CD14-positive monocyte (primary cell): ENCODE measurements at regions not wholly inside any gene's neighbourhood (a gene's known extent, or its start where the extent isn't known, plus 50 kb on each side); places are given as distances from the start of the nearest gene placed in this dataset.

Experiments
- DNase-seq, 3 donors: peaks; one replicate each; pipeline ENCODE4 v3.0.0-alpha.2; 2011 to 2022
- H2AFZ ChIP-seq: 2 replicates; pipeline ENCODE4 v1.6.0; 2012; ENCODE audit warnings: mild to moderate bottlenecking, low read depth, low read length, inconsistent platforms; ENCODE audit not compliant: insufficient read depth, poor library complexity, severe bottlenecking
- H3K27ac ChIP-seq, 2 donors: 1 replicate in 1 of 2; 2 replicates in 1 of 2; pipeline ENCODE4 v1.5.1; 2012 to 2013; ENCODE audit warnings: low read length in 2 of 2, control low read depth in 1 of 2, inconsistent platforms in 1 of 2, low read depth in 1 of 2, mild to moderate bottlenecking in 1 of 2
- H3K27me3 ChIP-seq, 2 donors: one replicate each; pipeline versions ENCODE4 v1.6.0 to v1.6.1; 2011 to 2013; ENCODE audit warnings: low read length in 2 of 2; ENCODE audit not compliant: control insufficient read depth in 2 of 2, insufficient read depth in 2 of 2
- H3K36me3 ChIP-seq, 2 donors: replicated peaks in 1 of 2; 1 replicate in 1 of 2; 2 replicates in 1 of 2; pipeline versions ENCODE4 v1.5.1 to v1.6.1; 2012 to 2013; ENCODE audit warnings: low read length in 2 of 2, control low read depth in 1 of 2, inconsistent platforms in 1 of 2, mild to moderate bottlenecking in 1 of 2; ENCODE audit not compliant: insufficient read depth in 2 of 2, control insufficient read depth in 1 of 2
- H3K4me1 ChIP-seq, 2 donors: 1 replicate in 1 of 2; 2 replicates in 1 of 2; pipeline versions ENCODE4 v1.5.1 to v1.6.1; 2012 to 2013; ENCODE audit warnings: low read length in 2 of 2, control low read depth in 1 of 2, inconsistent platforms in 1 of 2, mild to moderate bottlenecking in 1 of 2, moderate library complexity in 1 of 2; ENCODE audit not compliant: insufficient read depth in 2 of 2, control insufficient read depth in 1 of 2
- H3K4me2 ChIP-seq: replicated peaks from 2 replicates; pipeline ENCODE3; 2012; ENCODE audit warnings: low read length, moderate library complexity, mild to moderate bottlenecking; ENCODE audit not compliant: poor library complexity, severe bottlenecking; ENCODE audit errors: extremely low read depth
- H3K4me3 ChIP-seq, 3 experiments: fragments of 200-600 bp in 1 of 3; sonication (generic) in 1 of 3; replicated peaks in 1 of 3; 1 replicate in 2 of 3; 2 replicates in 1 of 3; pipeline ENCODE4 v1.5.1; 2011 to 2013; ENCODE audit warnings: low read length in 3 of 3, mild to moderate bottlenecking in 3 of 3, control low read depth in 2 of 3, low read depth in 2 of 3, inconsistent platforms in 1 of 3, moderate library complexity in 1 of 3
- H3K79me2 ChIP-seq: 2 replicates; pipeline ENCODE4 v1.6.0; 2012; ENCODE audit warnings: mild to moderate bottlenecking, control low read depth, inconsistent platforms, low read length, moderate library complexity; ENCODE audit not compliant: insufficient read depth
- H3K9ac ChIP-seq: 2 replicates; pipeline ENCODE4 v1.6.0; 2017; ENCODE audit warnings: low read length, mild to moderate bottlenecking; ENCODE audit not compliant: insufficient read depth, poor library complexity, severe bottlenecking
- H3K9me3 ChIP-seq, 2 donors: replicated peaks in 1 of 2; 1 replicate in 1 of 2; 2 replicates in 1 of 2; pipeline versions ENCODE4 v1.5.1 to v1.6.1; 2012 to 2013; ENCODE audit warnings: low read length in 2 of 2, control low read depth in 1 of 2; ENCODE audit not compliant: control insufficient read depth in 1 of 2, insufficient read depth in 1 of 2
- H4K20me1 ChIP-seq: 2 replicates; pipeline ENCODE4 v1.6.0; 2012; ENCODE audit warnings: mild to moderate bottlenecking, low read length, control low read depth, moderate library complexity; ENCODE audit not compliant: insufficient read depth
- H3K27ac Mint-ChIP-seq, 7 donors: one replicate each; pipeline ENCODE4 v1.8.0; 2020; ENCODE audit warnings: mild to moderate bottlenecking in 7 of 7, mixed read lengths in 7 of 7, moderate library complexity in 6 of 7, inconsistent platforms in 2 of 7
- H3K27me3 Mint-ChIP-seq, 3 donors: one replicate each; pipeline ENCODE4 v1.8.0; 2021 to 2022; ENCODE audit warnings: low read depth in 3 of 3, mild to moderate bottlenecking in 3 of 3, mixed read lengths in 3 of 3, moderate library complexity in 3 of 3, inconsistent platforms in 1 of 3
- H3K36me3 Mint-ChIP-seq, 2 donors: one replicate each; pipeline ENCODE4 v1.8.0; 2020; ENCODE audit warnings: mixed read lengths in 2 of 2, inconsistent platforms in 1 of 2, mild to moderate bottlenecking in 1 of 2
- H3K4me1 Mint-ChIP-seq: one replicate; pipeline ENCODE4 v1.8.0; 2020; ENCODE audit warnings: mild to moderate bottlenecking, mixed read lengths
- H3K4me3 Mint-ChIP-seq, 2 donors: one replicate each; pipeline ENCODE4 v1.8.0; 2020; ENCODE audit warnings: mild to moderate bottlenecking in 2 of 2, mixed read lengths in 2 of 2, moderate library complexity in 1 of 2
- H3K9me3 Mint-ChIP-seq, 7 donors: one replicate each; pipeline ENCODE4 v1.8.0; 2020 to 2022; ENCODE audit warnings: mixed read lengths in 7 of 7, mild to moderate bottlenecking in 6 of 7, moderate library complexity in 6 of 7, inconsistent platforms in 2 of 7
- CTCF ChIP-seq: fragments of 200-600 bp; IDR thresholded peaks from one replicate; pipeline ENCODE4 v1.8.0; 2022; ENCODE audit warnings: antibody characterized with exemption, mild to moderate bottlenecking
- WGBS: methylation state at CpG from one replicate; pipeline ENCODE4 v1.1.5; 2013; ENCODE audit warnings: missing lambda C conversion rate; ENCODE audit not compliant: insufficient coverage; 5-methylcytosine and 5-hydroxymethylcytosine counted together
- intact Hi-C, 2 donors: fragments of 100-400 bp; cut with micrococcal nuclease; formaldehyde crosslinking; loops; one replicate each; pipeline versions ENCODE4 v1.15.0 to v1.15.1; 2023

GRCh38 chr1:23620605-23621004 is 61.3 kb upstream of the ID3 start:
- Histone ChIP-seq H3K9ac (no peak overlapping the region), H4K20me1 (no peaks in the 10 kb centered on the region), H3K4me3 (no peak overlapping the region), H3K27me3 (peaks cover 30 to 53% of the 10 kb centered on the region in 2 donors), H3K4me2 (no peak overlapping the region), H3K79me2 (no peaks in the 10 kb centered on the region), H3K9me3 (peaks cover 0 to 13% of the 10 kb centered on the region in 2 donors), H3K36me3 (no peaks in the 10 kb centered on the region), H3K27ac (no peak overlapping the region), H2AFZ (no peak overlapping the region), H3K4me1 (no peaks in the 10 kb centered on the region)
- peak overlapping the region in 1 of 7 donors; percentile 38 for H3K27ac Mint-ChIP-seq
- H3K4me1 Mint-ChIP-seq, result no peaks in the 10 kb centered on the region
- peaks cover 0 to 13% (median 3%) of the 10 kb centered on the region in 7 donors for H3K9me3 Mint-ChIP-seq
- H3K27me3 Mint-ChIP-seq, result peaks cover 58 to 70% (median 66%) of the 10 kb centered on the region in 3 donors
- no peak for DNase-seq
- no peak for TF ChIP-seq CTCF
- WGBS, result 68% methylated on average over 5 of the region's 5 CpGs
- no peaks in the 10 kb centered on the region for H3K36me3 Mint-ChIP-seq
- H3K4me3 Mint-ChIP-seq, result peak overlapping the region in 1 of 2 donors; percentile 72
- intact Hi-C loops, result no loop called here

GRCh38 chr1:23619299-23620188 is 60.2 kb upstream of the ID3 start:
- H3K27ac ChIP-seq, result no peak overlapping the region
- peak overlapping the region in 1 of 7 donors; percentile 67 for H3K27ac Mint-ChIP-seq
- peaks cover 60 to 69% (median 67%) of the 10 kb centered on the region in 3 donors for H3K27me3 Mint-ChIP-seq
- no peaks in the 10 kb centered on the region for H3K36me3 ChIP-seq
- H3K4me1 ChIP-seq, result no peaks in the 10 kb centered on the region
- H3K4me1 Mint-ChIP-seq, result no peaks in the 10 kb centered on the region
- no peaks in the 10 kb centered on the region for H3K79me2 ChIP-seq
- H2AFZ ChIP-seq, result no peak overlapping the region
- no peak overlapping the region for H3K9ac ChIP-seq
- H3K27me3 ChIP-seq, result peaks cover 30 to 53% of the 10 kb centered on the region in 2 donors
- no peak for DNase-seq
- H3K9me3 ChIP-seq, result peaks cover 0 to 13% of the 10 kb centered on the region in 2 donors
- H3K36me3 Mint-ChIP-seq, result no peaks in the 10 kb centered on the region
- peaks cover 0 to 13% (median 3%) of the 10 kb centered on the region in 7 donors for H3K9me3 Mint-ChIP-seq
- no peak overlapping the region for H3K4me3 ChIP-seq
- H3K4me2 ChIP-seq, result no peak overlapping the region
- WGBS, result 4% methylated on average over 42 of the region's 58 CpGs
- TF ChIP-seq CTCF, result no peak
- intact Hi-C loops, result no loop called here
- H4K20me1 ChIP-seq, result no peaks in the 10 kb centered on the region
- H3K4me3 Mint-ChIP-seq, result peak overlapping the region in 1 of 2 donors; percentile 76
